H1 (cell line): ENCODE measurements at regions not wholly inside any gene's neighbourhood (a gene's known extent, or its start where the extent isn't known, plus 50 kb on each side); places are given as distances from the start of the nearest gene placed in this dataset.

ENCODE experiments used
- CBX8 ChIP-seq: fragments of 300-800, 300-1000 bp; sonication (generic); IDR thresholded peaks from 2 replicates; pipeline ENCODE4 v1.7.1; 2016; ENCODE audit warnings: low read depth, low read length, borderline replicate concordance
- CHD1 ChIP-seq: IDR thresholded peaks from 2 replicates; pipeline ENCODE4 v1.6.1; 2012; ENCODE audit warnings: low read depth, low read length, improper control_type of control experiment
- CHD2 ChIP-seq: IDR thresholded peaks from 2 replicates; pipeline ENCODE4 v1.6.1; 2012; ENCODE audit warnings: low read length, improper control_type of control experiment
- CHD7 ChIP-seq: fragments of 300-600 bp; sonication (generic); IDR thresholded peaks from 2 replicates; pipeline ENCODE4 v1.7.1; 2012; ENCODE audit warnings: low read length, moderate library complexity, mild to moderate bottlenecking, inconsistent platforms; ENCODE audit not compliant: insufficient replicate concordance
- CREB1 ChIP-seq: IDR thresholded peaks from 2 replicates; pipeline ENCODE4 v1.6.1; 2012; ENCODE audit warnings: inconsistent platforms
- CTBP2 ChIP-seq: IDR thresholded peaks from 2 replicates; pipeline ENCODE4 v1.7.0; 2011; ENCODE audit warnings: borderline replicate concordance, mild to moderate bottlenecking, moderate library complexity, mixed read lengths, low read length; ENCODE audit not compliant: insufficient read depth, insufficient read length
- FOSL1 ChIP-seq: IDR thresholded peaks from 2 replicates; pipeline ENCODE4 v1.6.1; 2011; ENCODE audit warnings: mild to moderate bottlenecking, low read depth, low read length, moderate library complexity; ENCODE audit not compliant: insufficient read depth
- NANOG ChIP-seq: IDR thresholded peaks from 2 replicates; pipeline ENCODE4 v1.6.1; 2011; ENCODE audit warnings: low read length, low read depth, mild to moderate bottlenecking, inconsistent platforms; ENCODE audit not compliant: insufficient read depth, poor library complexity, severe bottlenecking
- YY1 ChIP-seq: IDR thresholded peaks from 2 replicates; pipeline ENCODE4 v1.6.1; 2011; ENCODE audit warnings: low read depth, mild to moderate bottlenecking, low read length
- TF ChIP-seq, protein P1 (sequence below): IDR thresholded peaks from 2 replicates; pipeline ENCODE4 v1.6.1; 2012; ENCODE audit warnings: low read length, inconsistent platforms

GRCh38 chr3:105965384-105965783 is 96.6 kb upstream of the CBLB start (continued):
- TF ChIP-seq CHD7 (no peak), CREB1 (no peak), CHD2 (no peak), CHD1 (no peak), NANOG (no peak), YY1 (no peak), CBX8 (no peak), CTBP2 (no peak), FOSL1 (no peak)
- TF ChIP-seq, protein P1, sequence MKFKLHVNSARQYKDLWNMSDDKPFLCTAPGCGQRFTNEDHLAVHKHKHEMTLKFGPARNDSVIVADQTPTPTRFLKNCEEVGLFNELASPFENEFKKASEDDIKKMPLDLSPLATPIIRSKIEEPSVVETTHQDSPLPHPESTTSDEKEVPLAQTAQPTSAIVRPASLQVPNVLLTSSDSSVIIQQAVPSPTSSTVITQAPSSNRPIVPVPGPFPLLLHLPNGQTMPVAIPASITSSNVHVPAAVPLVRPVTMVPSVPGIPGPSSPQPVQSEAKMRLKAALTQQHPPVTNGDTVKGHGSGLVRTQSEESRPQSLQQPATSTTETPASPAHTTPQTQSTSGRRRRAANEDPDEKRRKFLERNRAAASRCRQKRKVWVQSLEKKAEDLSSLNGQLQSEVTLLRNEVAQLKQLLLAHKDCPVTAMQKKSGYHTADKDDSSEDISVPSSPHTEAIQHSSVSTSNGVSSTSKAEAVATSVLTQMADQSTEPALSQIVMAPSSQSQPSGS = no peak
